Duodenal mucosa (tissue), 2 donors: ENCODE measurements at regions not wholly inside any gene's neighbourhood (a gene's known extent, or its start where the extent isn't known, plus 50 kb on each side); places are given as distances from the start of the nearest gene placed in this dataset.

Experiments used
- H3K27ac ChIP-seq: one replicate; pipeline ENCODE4 v1.7.0; 2013; ENCODE audit warnings: low read depth, low read length
- H3K27me3 ChIP-seq, 2 donors: one replicate each; pipeline ENCODE4 v1.7.0; 2013; ENCODE audit warnings: low read length in 2 of 2, control low read depth in 1 of 2; ENCODE audit not compliant: insufficient read depth in 2 of 2, control insufficient read depth in 1 of 2
- H3K36me3 ChIP-seq, 2 donors: one replicate each; pipeline ENCODE4 v1.7.0; 2013; ENCODE audit warnings: low read length in 2 of 2, control low read depth in 1 of 2; ENCODE audit not compliant: insufficient read depth in 2 of 2, control insufficient read depth in 1 of 2
- H3K4me1 ChIP-seq, 2 donors: one replicate each; pipeline ENCODE4 v1.7.0; 2013; ENCODE audit warnings: low read length in 2 of 2, control low read depth in 1 of 2; ENCODE audit not compliant: insufficient read depth in 2 of 2, control insufficient read depth in 1 of 2
- H3K4me3 ChIP-seq, 2 donors: one replicate each; pipeline ENCODE4 v1.7.0; 2013; ENCODE audit warnings: low read length in 2 of 2, low read depth in 1 of 2
- H3K9ac ChIP-seq, 2 donors: one replicate each; pipeline ENCODE4 v1.7.0; 2013; ENCODE audit warnings: low read length in 2 of 2, low read depth in 1 of 2
- H3K9me3 ChIP-seq, 2 donors: one replicate each; pipeline ENCODE4 v1.7.0; 2013; ENCODE audit warnings: low read length in 2 of 2, control low read depth in 1 of 2; ENCODE audit not compliant: control insufficient read depth in 1 of 2

- Histone ChIP-seq H3K27me3 (no peaks in the 10 kb centered on the region), H3K27ac (no peak overlapping the region), H3K9ac (no peak overlapping the region), H3K4me3 (no peak overlapping the region), H3K9me3 (no peaks in the 10 kb centered on the region), H3K36me3 (no peaks in the 10 kb centered on the region), H3K4me1 (no peaks in the 10 kb centered on the region)
Observed at GRCh38 chr4:114304046-114304445, 294.6 kb upstream of the UGT8 start.

GRCh38 chr4:114304567-114304966 is 294.0 kb upstream of the UGT8 start:
- no peak overlapping the region for H3K27ac ChIP-seq
- no peaks in the 10 kb centered on the region for H3K9me3 ChIP-seq
- no peaks in the 10 kb centered on the region for H3K36me3 ChIP-seq
- H3K4me1 ChIP-seq: no peaks in the 10 kb centered on the region
- H3K4me3 ChIP-seq: no peak overlapping the region
- H3K27me3 ChIP-seq: no peaks in the 10 kb centered on the region
- H3K9ac ChIP-seq: no peak overlapping the region

GRCh38 chr4:114306946-114307345 is 291.7 kb upstream of the UGT8 start:
- H3K27ac ChIP-seq: no peak overlapping the region
- no peak overlapping the region for H3K9ac ChIP-seq
- no peaks in the 10 kb centered on the region for H3K9me3 ChIP-seq
- H3K36me3 ChIP-seq: no peaks in the 10 kb centered on the region
- peaks cover 0 to 3% of the 10 kb centered on the region in 2 donors for H3K4me1 ChIP-seq
- H3K27me3 ChIP-seq: no peaks in the 10 kb centered on the region
- H3K4me3 ChIP-seq: no peak overlapping the region

GRCh38 chr4:114310296-114310925 is 288.2 kb upstream of the UGT8 start:
- H3K4me3 ChIP-seq: no peak overlapping the region

GRCh38 chr4:114311787-114312186 is 286.8 kb upstream of the UGT8 start:
- no peaks in the 10 kb centered on the region for H3K9me3 ChIP-seq
- no peaks in the 10 kb centered on the region for H3K36me3 ChIP-seq
- no peaks in the 10 kb centered on the region for H3K27me3 ChIP-seq
- H3K4me1 ChIP-seq: peaks cover 0 to 3% of the 10 kb centered on the region in 2 donors
- no peak overlapping the region for H3K9ac ChIP-seq
- no peak overlapping the region for H3K4me3 ChIP-seq
- H3K27ac ChIP-seq: no peak overlapping the region

More at GRCh38 chr4:114310296-114310925, 288.2 kb upstream of the UGT8 start:
- no peaks in the 10 kb centered on the region for H3K36me3 ChIP-seq
- H3K4me1 ChIP-seq: peaks cover 0 to 3% of the 10 kb centered on the region in 2 donors
- no peaks in the 10 kb centered on the region for H3K27me3 ChIP-seq
- H3K9me3 ChIP-seq: no peaks in the 10 kb centered on the region
- no peak overlapping the region for H3K27ac ChIP-seq
- H3K9ac ChIP-seq: no peak overlapping the region

- no peak overlapping the region for H3K27ac ChIP-seq
Observed at GRCh38 chr4:114312338-114312737, 286.3 kb upstream of the UGT8 start.

GRCh38 chr4:114316789-114317188 is 281.8 kb upstream of the UGT8 start:
- Histone ChIP-seq H3K4me3 (no peak overlapping the region), H3K9me3 (no peaks in the 10 kb centered on the region), H3K9ac (no peak overlapping the region), H3K27ac (no peak overlapping the region), H3K36me3 (no peaks in the 10 kb centered on the region), H3K4me1 (peaks cover 0 to 2% of the 10 kb centered on the region in 2 donors), H3K27me3 (no peaks in the 10 kb centered on the region)

More at GRCh38 chr4:114312338-114312737, 286.3 kb upstream of the UGT8 start:
- H3K9me3 ChIP-seq: no peaks in the 10 kb centered on the region
- no peak overlapping the region for H3K4me3 ChIP-seq
- no peaks in the 10 kb centered on the region for H3K36me3 ChIP-seq
- peaks cover 0 to 3% of the 10 kb centered on the region in 2 donors for H3K4me1 ChIP-seq
- no peaks in the 10 kb centered on the region for H3K27me3 ChIP-seq
- no peak overlapping the region for H3K9ac ChIP-seq

- Histone ChIP-seq H3K9me3 (no peaks in the 10 kb centered on the region), H3K4me3 (no peak overlapping the region), H3K27ac (no peak overlapping the region), H3K27me3 (no peaks in the 10 kb centered on the region), H3K36me3 (no peaks in the 10 kb centered on the region), H3K9ac (no peak overlapping the region), H3K4me1 (no peaks in the 10 kb centered on the region)
Observed at GRCh38 chr4:114317564-114317963, 281.0 kb upstream of the UGT8 start.

GRCh38 chr4:114318309-114318708 is 280.3 kb upstream of the UGT8 start:
- Histone ChIP-seq H3K4me1 (no peaks in the 10 kb centered on the region), H3K27me3 (no peaks in the 10 kb centered on the region), H3K27ac (no peak overlapping the region), H3K4me3 (no peak overlapping the region), H3K9me3 (no peaks in the 10 kb centered on the region), H3K9ac (no peak overlapping the region), H3K36me3 (no peaks in the 10 kb centered on the region)

- no peaks in the 10 kb centered on the region for H3K27me3 ChIP-seq
- no peak overlapping the region for H3K27ac ChIP-seq
- no peaks in the 10 kb centered on the region for H3K36me3 ChIP-seq
- no peak overlapping the region for H3K9ac ChIP-seq
- H3K9me3 ChIP-seq: no peaks in the 10 kb centered on the region
- H3K4me1 ChIP-seq: no peaks in the 10 kb centered on the region
- no peak overlapping the region for H3K4me3 ChIP-seq
Observed at GRCh38 chr4:114320126-114320525, 278.5 kb upstream of the UGT8 start.
